Endothelial cell of umbilical vein (primary cell): ENCODE measurements at regions not wholly inside any gene's neighbourhood (a gene's known extent, or its start where the extent isn't known, plus 50 kb on each side); places are given as distances from the start of the nearest gene placed in this dataset.

Experiments used
- BruUV-seq: library from RNA; stranded (reverse); fragments of 400-500 nt; replicated peaks from 2 replicates; lab custom pipeline; 2021; lab: Mats Ljungman, UMichigan
- CTCF ChIA-PET: fragments of 300-600, 350-600 bp; sonication (Branson Sonifier 250); formaldehyde crosslinking; loops from one replicate; lab custom pipeline; 2021; ENCODE audit warnings: antibody characterized with exemption, inconsistent platforms; lab: Charles Lee
- POLR2A ChIA-PET: fragments of 300-600, 350-600 bp; sonication (Branson Sonifier 250); formaldehyde crosslinking; loops from one replicate; lab custom pipeline; 2021; ENCODE audit warnings: antibody characterized with exemption, inconsistent platforms; lab: Charles Lee
- DNase-seq: peaks from one replicate; pipeline ENCODE4 v3.0.0-alpha.2; 2011; ENCODE audit warnings: low read depth, low spot score
- FAIRE-seq: peaks from 2 replicates; lab custom pipeline; 2011; peaks lifted over from hg19 to GRCh38; lab: Jason Lieb, UNC
- H2AFZ ChIP-seq: 2 replicates; pipeline ENCODE4 v1.6.0; 2012; ENCODE audit warnings: low read depth, low read length, control low read depth, inconsistent platforms
- H3K27ac ChIP-seq: 2 replicates; pipeline ENCODE4 v1.5.1; 2011; ENCODE audit warnings: low read depth, mild to moderate bottlenecking, control low read depth, low read length, moderate library complexity; ENCODE audit not compliant: insufficient read depth
- H3K27me3 ChIP-seq, 2 experiments: 2 replicates each; pipeline versions ENCODE4 v1.6.0 to v1.6.1; 2011; ENCODE audit warnings: low read length in 2 of 2, mixed read lengths in 1 of 2; ENCODE audit not compliant: control insufficient read depth in 2 of 2, insufficient read depth in 2 of 2
- H3K36me3 ChIP-seq, 2 experiments: 2 replicates in 1 of 2; 3 replicates in 1 of 2; pipeline ENCODE4 v1.5.1; 2011; ENCODE audit warnings: low read length in 2 of 2, mild to moderate bottlenecking in 1 of 2, moderate library complexity in 1 of 2; ENCODE audit not compliant: control insufficient read depth in 2 of 2, insufficient read depth in 2 of 2; ENCODE audit errors: extremely low read depth in 1 of 2
- H3K4me1 ChIP-seq: 3 replicates; pipeline ENCODE4 v1.5.1; 2011; ENCODE audit warnings: mild to moderate bottlenecking, low read length; ENCODE audit not compliant: control insufficient read depth, insufficient read depth; ENCODE audit errors: extremely low read depth
- H3K4me2 ChIP-seq: 2 replicates; pipeline ENCODE4 v1.6.1; 2011; ENCODE audit warnings: low read length, control low read depth, mixed read lengths; ENCODE audit not compliant: insufficient read depth
- H3K4me3 ChIP-seq, 3 experiments: fragments of 200-600 bp in 1 of 3; sonication (generic), shearing (Covaris generic) in 1 of 3; replicated peaks in 1 of 3; 2 replicates each; pipeline ENCODE4 v1.5.1; 2011 to 2016; ENCODE audit warnings: control low read depth in 3 of 3, low read length in 3 of 3, mild to moderate bottlenecking in 2 of 3, inconsistent platforms in 1 of 3, low read depth in 1 of 3, moderate library complexity in 1 of 3; ENCODE audit not compliant: insufficient read depth in 1 of 3
- H3K79me2 ChIP-seq: 2 replicates; pipeline ENCODE4 v1.6.0; 2012; ENCODE audit warnings: low read length, inconsistent platforms; ENCODE audit not compliant: control insufficient read depth, insufficient read depth
- H3K9ac ChIP-seq: replicated peaks from 2 replicates; pipeline ENCODE3; 2011; ENCODE audit warnings: low read length, control low read depth; ENCODE audit not compliant: insufficient read depth; ENCODE audit errors: extremely low read depth
- H3K9me1 ChIP-seq: replicated peaks from 3 replicates; pipeline ENCODE4 v1.6.0; 2011; ENCODE audit warnings: mild to moderate bottlenecking, low read length; ENCODE audit not compliant: control insufficient read depth, insufficient read depth; ENCODE audit errors: extremely low read depth
- H3K9me3 ChIP-seq: replicated peaks from 2 replicates; pipeline ENCODE4 v1.5.1; 2012; ENCODE audit warnings: low read length, inconsistent platforms; ENCODE audit not compliant: control insufficient read depth, insufficient read depth
- H4K20me1 ChIP-seq: replicated peaks from 2 replicates; pipeline ENCODE3; 2011; ENCODE audit warnings: mild to moderate bottlenecking, low read length; ENCODE audit not compliant: control insufficient read depth, insufficient read depth; ENCODE audit errors: extremely low read depth
- EZH2 ChIP-seq: IDR thresholded peaks from 2 replicates; pipeline ENCODE4 v1.6.1; 2012; ENCODE audit warnings: borderline replicate concordance, low read depth, mild to moderate bottlenecking, moderate library complexity, low read length, inconsistent platforms; ENCODE audit not compliant: severe bottlenecking
- GATA2 ChIP-seq: IDR thresholded peaks from 2 replicates; pipeline ENCODE4 v1.7.0; 2011; ENCODE audit warnings: low read depth, mild to moderate bottlenecking, moderate library complexity, mixed read lengths, low read length; ENCODE audit not compliant: insufficient read length, insufficient read depth
- JUN ChIP-seq: IDR thresholded peaks from 2 replicates; pipeline ENCODE4 v1.6.1; 2011; ENCODE audit warnings: borderline replicate concordance, low read depth; ENCODE audit not compliant: insufficient read length, insufficient read depth
- MYC ChIP-seq: IDR thresholded peaks from one replicate; pipeline ENCODE4 v1.6.1; 2011; ENCODE audit warnings: mild to moderate bottlenecking, low read depth, low read length
- POLR2A ChIP-seq: IDR thresholded peaks from 2 replicates; pipeline ENCODE4 v1.6.1; 2012; ENCODE audit warnings: low read depth, mild to moderate bottlenecking, control low read depth, low read length
- POLR2AphosphoS5 ChIP-seq: IDR thresholded peaks from 2 replicates; pipeline ENCODE4 v1.6.1; 2012; ENCODE audit warnings: low read depth, mild to moderate bottlenecking, control low read depth, low read length, moderate library complexity; ENCODE audit not compliant: insufficient read depth
- dilution Hi-C: fragments of 300-500 bp; cut with MboI; formaldehyde crosslinking; loops from one replicate; pipeline ENCODE4 v1.15.0; 2019; ENCODE audit warnings: low sequenced_read_pairs; ENCODE audit not compliant: extremely low pct_ligation_motif_present
- intact Hi-C: fragments of 100-400 bp; cut with micrococcal nuclease; formaldehyde crosslinking; loops from one replicate; pipeline ENCODE4 v1.10.0; 2022
- TF ChIP-seq, protein P1 (sequence below), 2 donors: IDR thresholded peaks; 1 replicate in 1 of 2; 2 replicates in 1 of 2; pipeline ENCODE4 v1.5.1; 2011; ENCODE audit warnings: low read length in 2 of 2, mild to moderate bottlenecking in 2 of 2, moderate library complexity in 2 of 2, control low read depth in 1 of 2, inconsistent platforms in 1 of 2, low read depth in 1 of 2; ENCODE audit not compliant: insufficient read depth in 1 of 2; ENCODE audit errors: extremely low read depth in 1 of 2
- TF ChIP-seq, protein P2 (sequence below): IDR thresholded peaks from 2 replicates; pipeline ENCODE4 v1.6.1; 2011; ENCODE audit not compliant: insufficient read depth, insufficient read length

DNA sequence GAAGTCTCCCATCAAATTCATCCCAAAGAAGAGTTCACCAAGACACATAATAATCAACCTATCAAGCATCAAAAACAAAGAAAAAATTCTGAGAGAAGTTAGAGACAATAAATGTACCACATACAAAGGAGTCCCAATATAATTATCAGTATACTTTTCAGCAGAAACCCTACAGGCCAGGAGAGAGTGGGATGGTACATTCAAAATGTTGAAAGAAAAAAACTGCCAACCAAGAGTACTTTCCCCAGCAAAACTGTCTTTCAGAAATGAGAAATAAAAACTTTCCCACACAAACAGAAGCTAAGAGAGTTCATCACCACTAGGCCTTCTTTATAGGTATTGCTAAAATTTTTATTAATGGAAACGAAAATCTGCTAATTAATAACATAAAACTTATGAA is 164.4 kb upstream of the LNX1 start:
- H2AFZ ChIP-seq: no peak overlapping the region
- peaks cover 2 to 5% of the 10 kb centered on the region in 2 experiments for H3K27me3 ChIP-seq
- H3K9me3 ChIP-seq: no peaks in the 10 kb centered on the region
- no peak for DNase-seq
- no peaks in the 10 kb centered on the region for H3K36me3 ChIP-seq
- no peak overlapping the region for H3K4me3 ChIP-seq
- no peaks in the 10 kb centered on the region for H3K9me1 ChIP-seq
- POLR2A ChIA-PET: no interaction called here
- H3K4me1 ChIP-seq: no peaks in the 10 kb centered on the region
- CTCF ChIA-PET: interaction anchor here (1.8 kb wide), 1 partner anchor 10 kb away, joined by 4 read pairs; no protein-coding TSS in a partner anchor
- BruUV-seq: no TSS peak
- intact Hi-C loops (no loop called here), dilution Hi-C loops (no loop called here)
- no peaks in the 10 kb centered on the region for H3K79me2 ChIP-seq
- no peak for FAIRE-seq
- TF ChIP-seq POLR2A: no peak
- TF ChIP-seq, protein P1, sequence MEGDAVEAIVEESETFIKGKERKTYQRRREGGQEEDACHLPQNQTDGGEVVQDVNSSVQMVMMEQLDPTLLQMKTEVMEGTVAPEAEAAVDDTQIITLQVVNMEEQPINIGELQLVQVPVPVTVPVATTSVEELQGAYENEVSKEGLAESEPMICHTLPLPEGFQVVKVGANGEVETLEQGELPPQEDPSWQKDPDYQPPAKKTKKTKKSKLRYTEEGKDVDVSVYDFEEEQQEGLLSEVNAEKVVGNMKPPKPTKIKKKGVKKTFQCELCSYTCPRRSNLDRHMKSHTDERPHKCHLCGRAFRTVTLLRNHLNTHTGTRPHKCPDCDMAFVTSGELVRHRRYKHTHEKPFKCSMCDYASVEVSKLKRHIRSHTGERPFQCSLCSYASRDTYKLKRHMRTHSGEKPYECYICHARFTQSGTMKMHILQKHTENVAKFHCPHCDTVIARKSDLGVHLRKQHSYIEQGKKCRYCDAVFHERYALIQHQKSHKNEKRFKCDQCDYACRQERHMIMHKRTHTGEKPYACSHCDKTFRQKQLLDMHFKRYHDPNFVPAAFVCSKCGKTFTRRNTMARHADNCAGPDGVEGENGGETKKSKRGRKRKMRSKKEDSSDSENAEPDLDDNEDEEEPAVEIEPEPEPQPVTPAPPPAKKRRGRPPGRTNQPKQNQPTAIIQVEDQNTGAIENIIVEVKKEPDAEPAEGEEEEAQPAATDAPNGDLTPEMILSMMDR (IDR thresholded peaks at IDR 0.05; ENCODE audit: extremely low read depth in 1 of 2, insufficient read depth in 1 of 2, low read depth in 1 of 2, low read length in 2 of 2): no peak
- TF ChIP-seq, protein P2, sequence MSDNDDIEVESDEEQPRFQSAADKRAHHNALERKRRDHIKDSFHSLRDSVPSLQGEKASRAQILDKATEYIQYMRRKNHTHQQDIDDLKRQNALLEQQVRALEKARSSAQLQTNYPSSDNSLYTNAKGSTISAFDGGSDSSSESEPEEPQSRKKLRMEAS: no peak
- TF ChIP-seq JUN: no peak
- TF ChIP-seq GATA2: no peak
- TF ChIP-seq MYC: no peak
- TF ChIP-seq POLR2AphosphoS5: no peak
- TF ChIP-seq EZH2: no peak
- H3K9ac ChIP-seq: no peak overlapping the region
- no peak overlapping the region for H3K4me2 ChIP-seq
- H3K27ac ChIP-seq: no peak overlapping the region
- H4K20me1 ChIP-seq: no peaks in the 10 kb centered on the region
